Mammary epithelial cell (primary cell): ENCODE measurements at regions not wholly inside any gene's neighbourhood (a gene's known extent, or its start where the extent isn't known, plus 50 kb on each side); places are given as distances from the start of the nearest gene placed in this dataset.

ENCODE experiments used
- EZH2 ChIP-seq: IDR thresholded peaks from 2 replicates; pipeline ENCODE4 v1.6.1; 2012; ENCODE audit warnings: low read length, inconsistent platforms, borderline replicate concordance
- TF ChIP-seq, protein P1 (sequence below), 2 donors: IDR thresholded peaks in 1 of 2; conservative IDR thresholded peaks in 1 of 2; 2 replicates each; pipeline ENCODE4 v1.5.1; 2011 to 2012; ENCODE audit warnings: inconsistent platforms in 2 of 2, low read length in 2 of 2, mild to moderate bottlenecking in 2 of 2, control low read depth in 1 of 2, low read depth in 1 of 2; ENCODE audit not compliant: insufficient read depth in 1 of 2; ENCODE audit errors: extremely low read depth in 1 of 2

DNA sequence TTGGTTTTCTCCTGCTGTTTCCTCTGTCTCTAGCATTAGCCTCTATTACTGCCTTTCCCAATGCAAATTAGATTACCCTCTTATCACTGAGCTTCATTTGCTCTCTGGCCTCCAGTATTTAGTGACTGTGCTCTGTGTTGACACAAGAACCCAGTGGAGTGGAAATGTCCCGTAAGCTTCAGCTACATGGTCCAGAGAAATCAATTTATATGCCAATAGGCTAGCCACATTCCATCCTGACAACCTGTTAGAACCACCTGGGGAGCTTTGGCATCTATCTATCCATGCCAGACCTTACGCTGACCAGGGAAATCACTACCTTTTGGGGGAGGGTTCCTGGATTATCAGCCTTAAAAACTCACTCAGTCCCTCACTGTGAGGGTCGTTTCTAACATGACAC is 459.6 kb downstream of the UTRN start:
- TF ChIP-seq, protein P1, sequence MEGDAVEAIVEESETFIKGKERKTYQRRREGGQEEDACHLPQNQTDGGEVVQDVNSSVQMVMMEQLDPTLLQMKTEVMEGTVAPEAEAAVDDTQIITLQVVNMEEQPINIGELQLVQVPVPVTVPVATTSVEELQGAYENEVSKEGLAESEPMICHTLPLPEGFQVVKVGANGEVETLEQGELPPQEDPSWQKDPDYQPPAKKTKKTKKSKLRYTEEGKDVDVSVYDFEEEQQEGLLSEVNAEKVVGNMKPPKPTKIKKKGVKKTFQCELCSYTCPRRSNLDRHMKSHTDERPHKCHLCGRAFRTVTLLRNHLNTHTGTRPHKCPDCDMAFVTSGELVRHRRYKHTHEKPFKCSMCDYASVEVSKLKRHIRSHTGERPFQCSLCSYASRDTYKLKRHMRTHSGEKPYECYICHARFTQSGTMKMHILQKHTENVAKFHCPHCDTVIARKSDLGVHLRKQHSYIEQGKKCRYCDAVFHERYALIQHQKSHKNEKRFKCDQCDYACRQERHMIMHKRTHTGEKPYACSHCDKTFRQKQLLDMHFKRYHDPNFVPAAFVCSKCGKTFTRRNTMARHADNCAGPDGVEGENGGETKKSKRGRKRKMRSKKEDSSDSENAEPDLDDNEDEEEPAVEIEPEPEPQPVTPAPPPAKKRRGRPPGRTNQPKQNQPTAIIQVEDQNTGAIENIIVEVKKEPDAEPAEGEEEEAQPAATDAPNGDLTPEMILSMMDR (conservative IDR thresholded peaks at IDR 0.05 in 1 of 2, IDR thresholded peaks at IDR 0.05 in 1 of 2; ENCODE audit: extremely low read depth in 1 of 2, insufficient read depth in 1 of 2, low read depth in 1 of 2, low read length in 2 of 2) = no peak
- no peak for TF ChIP-seq EZH2
